ENCODE measurements at regions not wholly inside any gene's neighbourhood (a gene's known extent, or its start where the extent isn't known, plus 50 kb on each side); places are given as distances from the start of the nearest gene placed in this dataset.

DNA sequence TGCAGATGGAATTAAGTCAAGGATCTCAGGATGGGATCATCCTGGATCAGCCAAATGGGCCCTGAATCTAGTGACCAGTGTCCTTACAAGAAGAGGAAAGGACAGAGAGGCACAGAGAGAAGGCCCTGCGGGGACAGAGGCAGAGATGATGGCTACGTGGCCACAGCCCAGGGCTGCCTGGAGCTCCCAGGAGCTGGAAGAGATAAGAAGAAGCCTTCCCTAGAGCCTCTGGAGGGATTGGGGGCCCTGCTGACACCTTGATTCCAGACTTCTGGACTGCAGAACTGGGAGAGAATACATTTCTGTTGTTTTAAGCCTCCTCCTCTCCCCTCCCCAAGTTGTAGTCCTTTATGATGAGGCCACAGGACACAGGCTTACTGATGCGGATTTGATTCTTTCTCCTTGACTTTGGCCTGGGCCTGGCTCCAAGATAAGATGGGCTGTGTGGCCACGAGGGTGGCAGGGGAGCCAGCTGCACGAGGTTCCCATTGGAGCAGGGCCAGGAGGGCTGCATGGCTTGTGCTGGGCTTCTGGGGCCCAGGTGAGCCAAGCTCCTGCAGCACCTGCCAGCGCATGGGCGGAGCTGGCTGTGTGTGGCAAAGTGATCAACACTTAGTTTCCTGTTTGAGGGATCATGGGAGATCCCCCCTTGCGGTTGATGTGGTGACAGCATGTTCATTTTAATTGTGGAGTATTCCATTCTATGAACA is 146.1 kb downstream of the IRF8 start:
- H3K27ac Mint-ChIP-seq (ENCODE audit: unreplicated experiment) = no peak overlapping the region
- Histone ChIP-seq H3K4me2 (ENCODE audit: low read length) (no peak overlapping the region), H3K9me3 (ENCODE audit: insufficient read depth, low read depth, low read length) (no peaks in the 10 kb centered on the region), H4K20me1 (ENCODE audit: insufficient read depth, low read length) (no peaks in the 10 kb centered on the region), H3K27me3 (ENCODE audit: insufficient read depth, low read length) (peaks cover 35% of the 10 kb centered on the region), H2AFZ (ENCODE audit: low read depth, low read length) (no peak overlapping the region), H3K4me1 (ENCODE audit: insufficient read depth, low read length) (no peaks in the 10 kb centered on the region), H3K79me2 (ENCODE audit: insufficient read depth, low read length) (no peaks in the 10 kb centered on the region), H3K9ac (ENCODE audit: low read length) (no peak overlapping the region), H3K36me3 (ENCODE audit: insufficient read depth, low read length) (no peaks in the 10 kb centered on the region), H3K4me3 (ENCODE audit: insufficient read depth, low read depth, low read length) (no peak overlapping the region), H3K27ac (ENCODE audit: low read depth, low read length) (no peak overlapping the region)
- DNase-seq (ENCODE audit: low read depth) (no peak), FAIRE-seq (no peak)
- H3K4me1 Mint-ChIP-seq (ENCODE audit: low read depth, unreplicated experiment) = no peaks in the 10 kb centered on the region
- no peak overlapping the region for H3K4me3 Mint-ChIP-seq (ENCODE audit: unreplicated experiment)
- H3K36me3 Mint-ChIP-seq (ENCODE audit: low read depth, unreplicated experiment) = no peaks in the 10 kb centered on the region
- H3K27me3 Mint-ChIP-seq (ENCODE audit: low read depth, unreplicated experiment) = peaks cover 77% of the 10 kb centered on the region
- TF ChIP-seq, protein P1, sequence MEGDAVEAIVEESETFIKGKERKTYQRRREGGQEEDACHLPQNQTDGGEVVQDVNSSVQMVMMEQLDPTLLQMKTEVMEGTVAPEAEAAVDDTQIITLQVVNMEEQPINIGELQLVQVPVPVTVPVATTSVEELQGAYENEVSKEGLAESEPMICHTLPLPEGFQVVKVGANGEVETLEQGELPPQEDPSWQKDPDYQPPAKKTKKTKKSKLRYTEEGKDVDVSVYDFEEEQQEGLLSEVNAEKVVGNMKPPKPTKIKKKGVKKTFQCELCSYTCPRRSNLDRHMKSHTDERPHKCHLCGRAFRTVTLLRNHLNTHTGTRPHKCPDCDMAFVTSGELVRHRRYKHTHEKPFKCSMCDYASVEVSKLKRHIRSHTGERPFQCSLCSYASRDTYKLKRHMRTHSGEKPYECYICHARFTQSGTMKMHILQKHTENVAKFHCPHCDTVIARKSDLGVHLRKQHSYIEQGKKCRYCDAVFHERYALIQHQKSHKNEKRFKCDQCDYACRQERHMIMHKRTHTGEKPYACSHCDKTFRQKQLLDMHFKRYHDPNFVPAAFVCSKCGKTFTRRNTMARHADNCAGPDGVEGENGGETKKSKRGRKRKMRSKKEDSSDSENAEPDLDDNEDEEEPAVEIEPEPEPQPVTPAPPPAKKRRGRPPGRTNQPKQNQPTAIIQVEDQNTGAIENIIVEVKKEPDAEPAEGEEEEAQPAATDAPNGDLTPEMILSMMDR (IDR thresholded peaks at IDR 0.05; ENCODE audit: insufficient read depth, low read depth, low read length) = no peak
- no peak for TF ChIP-seq EZH2 (IDR thresholded peaks at IDR 0.05; ENCODE audit: insufficient read depth, low read length)
- H3K9me3 Mint-ChIP-seq (ENCODE audit: unreplicated experiment) = no peaks in the 10 kb centered on the region

DNA sequence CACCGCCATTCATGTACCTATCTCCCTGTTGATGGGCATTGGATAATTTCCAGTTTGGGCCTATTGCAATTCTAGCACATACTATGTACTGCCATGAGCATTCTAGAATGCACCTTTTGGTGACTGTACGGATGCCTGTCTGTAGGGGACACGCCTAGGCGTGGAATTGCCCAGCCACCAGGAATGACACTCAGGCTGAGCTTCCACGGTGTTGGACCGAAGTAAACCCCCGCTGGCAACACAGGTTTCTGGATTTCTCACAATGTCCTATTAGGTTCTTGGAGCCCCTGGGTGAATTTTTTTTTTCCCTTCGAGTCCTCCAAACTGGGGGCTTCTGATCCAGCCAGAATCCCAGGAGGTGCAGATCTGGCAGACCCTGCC is 146.6 kb downstream of the IRF8 start:
- H3K9me3 Mint-ChIP-seq (ENCODE audit: unreplicated experiment) = no peaks in the 10 kb centered on the region
- H3K36me3 Mint-ChIP-seq (ENCODE audit: low read depth, unreplicated experiment) = no peaks in the 10 kb centered on the region
- H3K4me1 ChIP-seq (ENCODE audit: insufficient read depth, low read length) = no peaks in the 10 kb centered on the region
- peaks cover 78% of the 10 kb centered on the region for H3K27me3 Mint-ChIP-seq (ENCODE audit: low read depth, unreplicated experiment)
- H3K36me3 ChIP-seq (ENCODE audit: insufficient read depth, low read length) = no peaks in the 10 kb centered on the region
- no peak overlapping the region for H3K4me3 Mint-ChIP-seq (ENCODE audit: unreplicated experiment)
- H3K4me1 Mint-ChIP-seq (ENCODE audit: low read depth, unreplicated experiment) = no peaks in the 10 kb centered on the region
- DNase-seq (ENCODE audit: low read depth) (no peak), FAIRE-seq (no peak)
- no peak overlapping the region for H2AFZ ChIP-seq (ENCODE audit: low read depth, low read length)
- no peaks in the 10 kb centered on the region for H4K20me1 ChIP-seq (ENCODE audit: insufficient read depth, low read length)
- H3K4me3 ChIP-seq (ENCODE audit: insufficient read depth, low read depth, low read length) = no peak overlapping the region
- no peak overlapping the region for H3K27ac Mint-ChIP-seq (ENCODE audit: unreplicated experiment)
- no peak overlapping the region for H3K27ac ChIP-seq (ENCODE audit: low read depth, low read length)
- H3K9ac ChIP-seq (ENCODE audit: low read length) = no peak overlapping the region
- no peaks in the 10 kb centered on the region for H3K79me2 ChIP-seq (ENCODE audit: insufficient read depth, low read length)
- TF ChIP-seq EZH2 (IDR thresholded peaks at IDR 0.05; ENCODE audit: insufficient read depth, low read length) = no peak
- H3K9me3 ChIP-seq (ENCODE audit: insufficient read depth, low read depth, low read length) = no peaks in the 10 kb centered on the region
- peaks cover 38% of the 10 kb centered on the region for H3K27me3 ChIP-seq (ENCODE audit: insufficient read depth, low read length)
- no peak overlapping the region for H3K4me2 ChIP-seq (ENCODE audit: low read length)

DNA sequence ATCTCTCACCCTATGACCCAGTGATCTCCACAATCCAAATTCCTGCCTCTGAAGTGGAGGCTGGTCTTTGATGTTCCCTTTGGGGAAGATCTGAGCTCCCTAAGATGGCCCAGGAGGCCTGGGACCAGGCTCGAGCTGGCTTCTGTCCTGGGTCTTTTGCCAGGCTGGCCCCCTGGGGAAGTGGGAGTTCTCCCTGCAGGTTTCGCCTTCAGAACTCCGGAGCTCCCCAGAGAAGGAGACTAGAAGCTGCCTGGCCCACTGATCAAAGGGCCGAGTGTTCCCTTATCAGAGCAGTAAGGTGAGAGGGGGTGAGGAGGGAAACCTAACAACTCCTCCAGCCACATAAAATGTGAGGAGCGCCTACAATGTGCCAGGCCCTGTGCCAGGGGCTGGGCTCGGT is 147.1 kb downstream of the IRF8 start:
- no peaks in the 10 kb centered on the region for H3K79me2 ChIP-seq (ENCODE audit: insufficient read depth, low read length)
- no peak for FAIRE-seq
- no peak overlapping the region for H3K27ac ChIP-seq (ENCODE audit: low read depth, low read length)
- no peak for TF ChIP-seq EZH2 (IDR thresholded peaks at IDR 0.05; ENCODE audit: insufficient read depth, low read length)
- TF ChIP-seq, protein P1 (IDR thresholded peaks at IDR 0.05; ENCODE audit: insufficient read depth, low read depth, low read length) = no peak
- no peak overlapping the region for H3K4me3 ChIP-seq (ENCODE audit: insufficient read depth, low read depth, low read length)
- DNase-seq (ENCODE audit: low read depth) = no peak
- H4K20me1 ChIP-seq (ENCODE audit: insufficient read depth, low read length) = no peaks in the 10 kb centered on the region
- no peaks in the 10 kb centered on the region for H3K4me1 ChIP-seq (ENCODE audit: insufficient read depth, low read length)
- no peaks in the 10 kb centered on the region for H3K36me3 ChIP-seq (ENCODE audit: insufficient read depth, low read length)
- no peaks in the 10 kb centered on the region for H3K9me3 ChIP-seq (ENCODE audit: insufficient read depth, low read depth, low read length)
- Mint-ChIP-seq H3K4me1 (ENCODE audit: low read depth, unreplicated experiment) (no peaks in the 10 kb centered on the region), H3K27me3 (ENCODE audit: low read depth, unreplicated experiment) (peaks cover 78% of the 10 kb centered on the region), H3K27ac (ENCODE audit: unreplicated experiment) (no peak overlapping the region), H3K36me3 (ENCODE audit: low read depth, unreplicated experiment) (no peaks in the 10 kb centered on the region), H3K9me3 (ENCODE audit: unreplicated experiment) (no peaks in the 10 kb centered on the region), H3K4me3 (ENCODE audit: unreplicated experiment) (no peak overlapping the region)
- no peak overlapping the region for H3K9ac ChIP-seq (ENCODE audit: low read length)
- H3K27me3 ChIP-seq (ENCODE audit: insufficient read depth, low read length) = peaks cover 35% of the 10 kb centered on the region
- no peak overlapping the region for H2AFZ ChIP-seq (ENCODE audit: low read depth, low read length)
- H3K4me2 ChIP-seq (ENCODE audit: low read length) = no peak overlapping the region

Measured in astrocyte (in vitro differentiated cells and primary cell).